Heart right ventricle (tissue), 16 donors: ENCODE measurements at regions not wholly inside any gene's neighbourhood (a gene's known extent, or its start where the extent isn't known, plus 50 kb on each side); places are given as distances from the start of the nearest gene placed in this dataset.

ENCODE experiments used
- ATAC-seq, 8 donors: fragments of 200-7000 bp; cut with Tn5 transposase; one replicate each; pipeline ENCODE4 v1.9.1; 2020; ENCODE audit warnings: mild to moderate bottlenecking in 8 of 8, moderate library complexity in 8 of 8, moderate number of reproducible peaks in 1 of 8
- DNase-seq, 2 donors: peaks; one replicate each; pipeline ENCODE4 v3.0.0-alpha.2; 2020
- H3K27ac ChIP-seq, 10 donors: fragments of 200-600 bp; sonication (generic) in 2 of 10; one replicate each; pipeline versions ENCODE4 v1.5.0 to v1.8.0; 2020 to 2022; ENCODE audit warnings: mild to moderate bottlenecking in 3 of 10
- H3K27me3 ChIP-seq, 7 donors: fragments of 200-600 bp; one replicate each; pipeline ENCODE4 v1.8.0; 2021 to 2022; ENCODE audit warnings: mild to moderate bottlenecking in 2 of 7
- H3K36me3 ChIP-seq, 9 donors: fragments of 200-600 bp; sonication (generic) in 1 of 9; one replicate each; pipeline versions ENCODE4 v1.5.0 to v1.8.0; 2020 to 2022; ENCODE audit warnings: mild to moderate bottlenecking in 2 of 9
- H3K4me1 ChIP-seq, 9 donors: fragments of 200-600 bp; sonication (generic) in 1 of 9; one replicate each; pipeline versions ENCODE4 v1.5.0 to v1.8.0; 2020 to 2022; ENCODE audit warnings: mild to moderate bottlenecking in 4 of 9
- H3K4me3 ChIP-seq, 10 donors: fragments of 200-600 bp; sonication (generic) in 2 of 10; one replicate each; pipeline versions ENCODE4 v1.5.0 to v1.8.0; 2020 to 2022; ENCODE audit warnings: mild to moderate bottlenecking in 7 of 10, moderate library complexity in 2 of 10
- H3K9me3 ChIP-seq, 11 donors: fragments of 200-600 bp in 10 of 11; sonication (generic) in 2 of 11; one replicate each; pipeline versions ENCODE4 v1.5.0 to v1.8.0; 2013 to 2022; ENCODE audit warnings: mild to moderate bottlenecking in 2 of 11, control low read depth in 1 of 11, moderate library complexity in 1 of 11
- CTCF ChIP-seq, 9 donors: fragments of 200-600 bp; sonication (generic) in 2 of 9; IDR thresholded peaks; one replicate each; pipeline versions ENCODE4 v1.5.0 to v1.8.0; 2021 to 2022; ENCODE audit warnings: antibody characterized with exemption in 9 of 9, mild to moderate bottlenecking in 5 of 9, moderate library complexity in 1 of 9
- WGBS, 2 donors: extraction: QIAGEN DNeasy Blood & Tissue Kit; methylation state at CpG; one replicate each; pipeline ENCODE4 v1.1.7; 2013; ENCODE audit warnings: inconsistent platforms in 1 of 2; 5-methylcytosine and 5-hydroxymethylcytosine counted together
- intact Hi-C, 10 donors: fragments of 100-400 bp; cut with DNase I; formaldehyde crosslinking; loops; one replicate each; pipeline versions ENCODE4 v1.11.1 to v1.14.2; 2022
- donor health status: Arrhythmogenic right ventricular cardiomyopathy.
- donor health status: ischemic (EF 13 %, LVEDD 7.1; RV severe dilation, severe dysfunction).
- donor health status: healthy with polysubstance abuse.
- donor health status: DM: no; HTN: yes; CAD: no.
- donor health status: DM: no; HTN: no; CAD: no.
- donor health status: ischemic (EF 25% LVEDD 6.9; RV normal size, moderate dysfunction).
- donor health status: ischemic (EF 25% LVEDD 5.7; RV mildly dilated, moderate dysfunction).
- donor health status: healthy.
- donor health status: DM: yes; HTN: yes; CAD: no.
- donor health status: Ischemic cardiomyopathy.
- donor health status: ischemic (EF 35%, LVEDD 5.7; RV mildly dilated, moderate dysfunction).
- donor health status: nonischemic (EF 11% LVEDD 7.7; RV severe dilation, severe dysfunction).
- donor health status: DM: yes; HTN: yes; CAD: no.
- donor health status: PGD.
- donor health status: ischemic (EF 29% LVEDD 5.4; RV normal size, mild dysfunction).
- donor health status: nonischemic (EF 23%, LVEDD 6.1; RV moderate dilation, normal function).

GRCh38 chr5:167899490-167900070 lies 391.9 kb upstream of the WWC1 start:
- 65 to 75% methylated on average over 8 of the region's 8 CpGs for WGBS, 2 donors
- no peak overlapping the region for H3K27ac ChIP-seq
- no peak for ATAC-seq

GRCh38 chr5:167900340-167900935 lies 391.0 kb upstream of the WWC1 start:
- H3K9me3 ChIP-seq: no peaks in the 10 kb centered on the region
- H3K27ac ChIP-seq: no peak overlapping the region
- no peak overlapping the region for H3K4me3 ChIP-seq
- no peak for TF ChIP-seq CTCF (IDR thresholded peaks at IDR 0.05)
- no peaks in the 10 kb centered on the region for H3K36me3 ChIP-seq
- H3K27me3 ChIP-seq: peaks cover 0 to 11% (median 0%) of the 10 kb centered on the region in 7 donors
- H3K4me1 ChIP-seq: no peaks in the 10 kb centered on the region
- WGBS, 2 donors: 65 to 74% methylated on average over 6 of the region's 6 CpGs
- ATAC-seq (no peak), DNase-seq (no peak)
- intact Hi-C loops: loop anchor here in 1 of 10 donors (10.0 kb wide), 1 partner anchor 86 kb away; no protein-coding TSS in a partner anchor

More at GRCh38 chr5:167899490-167900070, 391.9 kb upstream of the WWC1 start:
- Histone ChIP-seq H3K4me1 (no peaks in the 10 kb centered on the region), H3K27me3 (peaks cover 0 to 11% (median 0%) of the 10 kb centered on the region in 7 donors), H3K9me3 (no peaks in the 10 kb centered on the region), H3K4me3 (no peak overlapping the region), H3K36me3 (no peaks in the 10 kb centered on the region)
- intact Hi-C loops: loop anchor here in 1 of 10 donors (10.0 kb wide), 1 partner anchor 85 kb away; no protein-coding TSS in a partner anchor
- no peak for TF ChIP-seq CTCF (IDR thresholded peaks at IDR 0.05)
- no peak for DNase-seq

GRCh38 chr5:167902298-167902697 lies 389.1 kb upstream of the WWC1 start:
- no peak for TF ChIP-seq CTCF (IDR thresholded peaks at IDR 0.05)
- WGBS, 2 donors: 41% methylated on average over 9 of the region's 9 CpGs
- intact Hi-C loops: loop anchor here in 1 of 10 donors (10.0 kb wide), 1 partner anchor 87 kb away; no protein-coding TSS in a partner anchor

GRCh38 chr5:167903243-167903642 lies 388.2 kb upstream of the WWC1 start:
- intact Hi-C loops: loop anchor here in 1 of 10 donors (10.0 kb wide), 1 partner anchor 88 kb away; no protein-coding TSS in a partner anchor

More at GRCh38 chr5:167902298-167902697, 389.1 kb upstream of the WWC1 start:
- Histone ChIP-seq H3K27me3 (peaks cover 0 to 11% (median 0%) of the 10 kb centered on the region in 7 donors), H3K4me1 (no peaks in the 10 kb centered on the region), H3K36me3 (no peaks in the 10 kb centered on the region), H3K27ac (no peak overlapping the region), H3K9me3 (no peaks in the 10 kb centered on the region), H3K4me3 (no peak overlapping the region)
- no peak for DNase-seq
- ATAC-seq: no peak

More at GRCh38 chr5:167903243-167903642, 388.2 kb upstream of the WWC1 start:
- WGBS, 2 donors: 90 to 94% methylated on average over 4 of the region's 4 CpGs
- H3K4me3 ChIP-seq: no peak overlapping the region
- no peak for DNase-seq
- H3K36me3 ChIP-seq: no peaks in the 10 kb centered on the region
- H3K9me3 ChIP-seq: no peaks in the 10 kb centered on the region
- no peaks in the 10 kb centered on the region for H3K4me1 ChIP-seq
- H3K27me3 ChIP-seq: peaks cover 0 to 11% (median 0%) of the 10 kb centered on the region in 7 donors
- H3K27ac ChIP-seq: no peak overlapping the region
- no peak for ATAC-seq
- no peak for TF ChIP-seq CTCF (IDR thresholded peaks at IDR 0.05)
